CD4-positive, alpha-beta T cell treated with Interleukin-15 for 1 hour (primary cell): ENCODE measurements at regions not wholly inside any gene's neighbourhood (a gene's known extent, or its start where the extent isn't known, plus 50 kb on each side); places are given as distances from the start of the nearest gene placed in this dataset.
"Not testable (repeated sequence)": the region's sequence is repeated elsewhere in the genome, so short reads cannot be mapped to it uniquely, and the experiment has no call there.

ENCODE experiments used
- DNase-seq: peaks from one replicate; pipeline ENCODE4 v3.0.0-alpha.2; 2020

GRCh38 chr9:75545287-75545686, 345.2 kb upstream of the PCSK5 start:
- no peak for DNase-seq

GRCh38 chr9:75548871-75549270, 341.6 kb upstream of the PCSK5 start:
- DNase-seq = no peak

GRCh38 chr9:75551861-75552260, 338.6 kb upstream of the PCSK5 start:
- DNase-seq = no peak

- no peak for DNase-seq
These were observed 337.5 kb upstream of the PCSK5 start for GRCh38 chr9:75552941-75553340.

- not testable (repeated sequence) for DNase-seq
These were observed 323.7 kb upstream of the PCSK5 start for GRCh38 chr9:75566813-75567212.

GRCh38 chr9:75570538-75570937, 319.9 kb upstream of the PCSK5 start:
- DNase-seq = no peak

- no peak for DNase-seq
These were observed 315.9 kb upstream of the PCSK5 start for GRCh38 chr9:75574569-75574968.

GRCh38 chr9:75582870-75583269, 307.6 kb upstream of the PCSK5 start:
- DNase-seq = no peak

- no peak for DNase-seq
These were observed 301.7 kb upstream of the PCSK5 start for GRCh38 chr9:75588808-75589207.

- no peak for DNase-seq
These were observed 301.0 kb upstream of the PCSK5 start for GRCh38 chr9:75589497-75589896.

- no peak for DNase-seq
These were observed 298.5 kb upstream of the PCSK5 start for GRCh38 chr9:75591972-75592371.

- no peak for DNase-seq
These were observed 297.9 kb upstream of the PCSK5 start for GRCh38 chr9:75592586-75592985.

GRCh38 chr9:75593920-75594319, 296.6 kb upstream of the PCSK5 start:
- no peak for DNase-seq

GRCh38 chr9:75599126-75599525, 291.3 kb upstream of the PCSK5 start:
- DNase-seq = no peak

GRCh38 chr9:75601280-75601679, 289.2 kb upstream of the PCSK5 start:
- no peak for DNase-seq

GRCh38 chr9:75602060-75602459, 288.4 kb upstream of the PCSK5 start:
- DNase-seq = no peak

GRCh38 chr9:75604661-75605060, 285.8 kb upstream of the PCSK5 start:
- no peak for DNase-seq

- DNase-seq = no peak
These were observed 283.0 kb upstream of the PCSK5 start for GRCh38 chr9:75607521-75607920.

- no peak for DNase-seq
These were observed 281.1 kb upstream of the PCSK5 start for GRCh38 chr9:75609401-75609800.

GRCh38 chr9:75610246-75610645, 280.2 kb upstream of the PCSK5 start:
- no peak for DNase-seq

- DNase-seq = no peak
These were observed 278.3 kb upstream of the PCSK5 start for GRCh38 chr9:75612205-75612604.

GRCh38 chr9:75612754-75613153, 277.7 kb upstream of the PCSK5 start:
- DNase-seq = no peak

- no peak for DNase-seq
These were observed 275.2 kb upstream of the PCSK5 start for GRCh38 chr9:75615284-75615683.

- no peak for DNase-seq
These were observed 274.4 kb upstream of the PCSK5 start for GRCh38 chr9:75616052-75616451.

GRCh38 chr9:75616841-75617566, 273.5 kb upstream of the PCSK5 start:
- DNase-seq = no peak
